Calu3 (cell line): ENCODE measurements at regions not wholly inside any gene's neighbourhood (a gene's known extent, or its start where the extent isn't known, plus 50 kb on each side); places are given as distances from the start of the nearest gene placed in this dataset.

ENCODE experiments used
- BruUV-seq: library from RNA; stranded (reverse); fragments of 400-500 nt; replicated peaks from 2 replicates; lab custom pipeline; 2021; lab: Mats Ljungman, UMichigan
- CTCF ChIA-PET: fragments of 300-600 bp; sonication (Branson Sonifier 250); formaldehyde crosslinking; loops from one replicate; lab custom pipeline; 2022; ENCODE audit warnings: antibody characterized with exemption; lab: Charles Lee
- DNase-seq: peaks from one replicate; pipeline ENCODE4 v3.0.0; 2022
- H3K27ac Mint-ChIP-seq: one replicate; pipeline ENCODE4 v1.8.0; 2022; ENCODE audit warnings: mixed read lengths; ENCODE audit not compliant: unreplicated experiment
- H3K27me3 Mint-ChIP-seq: one replicate; pipeline ENCODE4 v1.8.0; 2022; ENCODE audit warnings: mixed read lengths; ENCODE audit not compliant: unreplicated experiment
- H3K36me3 Mint-ChIP-seq: one replicate; pipeline ENCODE4 v1.8.0; 2022; ENCODE audit warnings: mild to moderate bottlenecking, moderate library complexity, mixed read lengths; ENCODE audit not compliant: insufficient read depth, unreplicated experiment
- H3K4me1 Mint-ChIP-seq: one replicate; pipeline ENCODE4 v1.8.0; 2022; ENCODE audit warnings: mild to moderate bottlenecking, low read depth, mixed read lengths; ENCODE audit not compliant: unreplicated experiment
- H3K4me3 Mint-ChIP-seq: one replicate; pipeline ENCODE4 v1.8.0; 2022; ENCODE audit warnings: mild to moderate bottlenecking, low read depth, moderate library complexity, mixed read lengths; ENCODE audit not compliant: unreplicated experiment
- H3K9me3 Mint-ChIP-seq: one replicate; pipeline ENCODE4 v1.8.0; 2022; ENCODE audit warnings: low read depth, mixed read lengths; ENCODE audit not compliant: unreplicated experiment
- CTCF ChIP-seq: fragments of 200-600 bp; IDR thresholded peaks from one replicate; pipeline ENCODE4 v1.8.0; 2022; ENCODE audit warnings: antibody characterized with exemption; ENCODE audit not compliant: unreplicated experiment
- intact Hi-C: fragments of 100-400 bp; cut with micrococcal nuclease; formaldehyde crosslinking; loops from one replicate; pipeline ENCODE4 v1.10.0; 2022; ENCODE audit not compliant: unreplicated experiment

- peaks cover 13% of the 10 kb centered on the region for H3K4me1 Mint-ChIP-seq
- H3K4me3 Mint-ChIP-seq: no peak overlapping the region
- H3K27me3 Mint-ChIP-seq: no peaks in the 10 kb centered on the region
- intact Hi-C loops: no loop called here
- no peak for TF ChIP-seq CTCF
- H3K9me3 Mint-ChIP-seq: no peaks in the 10 kb centered on the region
- no peaks in the 10 kb centered on the region for H3K36me3 Mint-ChIP-seq
- CTCF ChIA-PET: no interaction called here
- BruUV-seq: no TSS peak
- no peak for DNase-seq
- no peak overlapping the region for H3K27ac Mint-ChIP-seq
Observed at GRCh38 chr1:219299420-219299819, 125.7 kb downstream of the LYPLAL1 start.

DNA sequence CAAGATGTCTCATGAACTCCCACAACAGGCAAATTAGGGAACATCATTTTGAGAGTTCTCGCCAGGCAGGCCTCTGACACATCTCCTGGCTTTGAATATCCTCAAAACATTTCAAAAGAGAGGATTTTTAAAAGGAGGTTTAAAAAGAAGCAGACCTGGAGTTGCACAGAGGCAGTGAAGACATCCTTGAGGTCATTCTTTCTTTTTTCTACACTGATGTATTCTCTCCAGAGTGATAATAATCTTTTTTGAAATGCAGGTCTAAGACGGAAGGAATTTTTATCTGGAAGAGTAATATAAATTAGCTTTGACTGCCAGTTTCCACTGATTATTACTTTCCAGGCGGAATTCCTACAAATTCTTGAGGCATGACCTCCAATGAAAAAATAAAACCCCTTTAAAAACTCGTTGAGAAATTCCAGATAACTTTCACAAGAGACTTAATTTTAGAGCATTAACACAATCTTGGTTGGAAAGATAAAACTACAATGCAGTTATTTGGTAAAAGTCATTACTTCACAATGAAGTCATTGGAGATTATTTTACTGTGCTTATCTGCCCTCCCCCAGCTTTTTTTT is 125.0 kb downstream of the LYPLAL1 start:
- intact Hi-C loops: no loop called here
- no peaks in the 10 kb centered on the region for H3K36me3 Mint-ChIP-seq
- H3K27me3 Mint-ChIP-seq: no peaks in the 10 kb centered on the region
- DNase-seq: no peak
- peaks cover 8% of the 10 kb centered on the region for H3K4me1 Mint-ChIP-seq
- no peaks in the 10 kb centered on the region for H3K9me3 Mint-ChIP-seq
- H3K27ac Mint-ChIP-seq: no peak overlapping the region
- no peak for TF ChIP-seq CTCF
- CTCF ChIA-PET: no interaction called here
- no TSS peak for BruUV-seq
- no peak overlapping the region for H3K4me3 Mint-ChIP-seq

DNA sequence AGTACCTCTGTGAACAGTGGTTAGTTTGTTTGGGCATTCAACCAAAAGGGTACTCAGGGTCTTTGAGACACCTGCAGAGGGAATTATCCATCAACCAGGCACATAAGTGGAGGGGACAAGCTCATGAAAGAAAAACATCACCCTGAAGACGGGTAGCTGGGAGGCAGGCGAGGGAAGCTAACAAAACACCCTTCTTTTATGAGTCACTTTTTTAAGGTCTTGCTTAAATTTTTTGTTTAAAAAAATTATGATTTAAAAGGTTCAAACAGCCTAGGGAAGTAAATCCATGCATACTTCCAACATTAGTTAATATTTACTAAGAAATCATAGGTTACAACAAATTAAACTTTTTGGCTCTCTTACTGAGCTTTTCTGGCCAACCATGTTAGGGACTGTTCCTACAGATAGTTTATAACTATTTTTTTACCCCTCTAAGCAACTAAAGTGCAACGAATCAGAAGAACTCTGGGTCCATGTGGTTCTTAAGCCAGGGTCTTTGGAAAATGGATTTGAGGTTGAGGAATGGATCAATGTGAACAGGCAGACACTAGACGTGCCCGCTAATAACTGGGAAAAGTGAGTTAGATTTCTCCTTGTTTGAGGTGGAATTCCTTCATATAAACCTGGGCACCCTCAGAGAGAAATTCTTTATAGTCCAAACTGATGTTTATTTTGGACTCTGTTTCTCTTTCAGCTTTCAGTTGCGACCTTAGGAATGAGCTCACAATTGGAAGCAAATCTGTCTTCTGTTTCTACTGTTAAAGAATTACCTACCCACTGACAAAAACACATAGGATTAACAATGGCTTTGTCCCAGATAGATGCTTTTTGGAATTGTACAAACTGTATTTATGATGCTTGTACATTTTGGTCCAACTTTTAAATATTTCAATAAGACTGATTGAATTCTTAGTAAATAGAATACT is 123.0 kb downstream of the LYPLAL1 start:
- TF ChIP-seq CTCF: no peak
- H3K4me1 Mint-ChIP-seq: peaks cover 8% of the 10 kb centered on the region
- H3K27ac Mint-ChIP-seq: no peak overlapping the region
- no TSS peak for BruUV-seq
- no peak overlapping the region for H3K4me3 Mint-ChIP-seq
- no peaks in the 10 kb centered on the region for H3K36me3 Mint-ChIP-seq
- intact Hi-C loops: no loop called here
- CTCF ChIA-PET: no interaction called here
- no peaks in the 10 kb centered on the region for H3K27me3 Mint-ChIP-seq
- no peaks in the 10 kb centered on the region for H3K9me3 Mint-ChIP-seq
- no peak for DNase-seq

- Mint-ChIP-seq H3K9me3 (no peaks in the 10 kb centered on the region), H3K27ac (no peak overlapping the region), H3K27me3 (no peaks in the 10 kb centered on the region), H3K4me1 (peaks cover 5% of the 10 kb centered on the region), H3K36me3 (no peaks in the 10 kb centered on the region), H3K4me3 (no peak overlapping the region)
- TF ChIP-seq CTCF: no peak
- no peak for DNase-seq
- intact Hi-C loops: no loop called here
- no TSS peak for BruUV-seq
- CTCF ChIA-PET: no interaction called here
Observed at GRCh38 chr1:219294251-219294650, 120.6 kb downstream of the LYPLAL1 start.
